ENCODE measurements at regions not wholly inside any gene's neighbourhood (a gene's known extent, or its start where the extent isn't known, plus 50 kb on each side); places are given as distances from the start of the nearest gene placed in this dataset.

GRCh38 chr5:115402092-115402491 is 105.6 kb upstream of the CCDC112 start:
- DNase-seq (ENCODE audit: low spot score), result no peak
- WGBS (ENCODE audit: low lambda C conversion rate), result 34% methylated on average over 3 of the region's 4 CpGs
- intact Hi-C loops (cut with micrococcal nuclease; ENCODE audit: unreplicated experiment), result no loop called here
- in situ Hi-C loops (cut with HindIII; ENCODE audit: extremely low pct_ligation_motif_present, low pct_unique_long_range_greater_than_20kb), result no loop called here
- H2AFZ ChIP-seq (ENCODE audit: low read length), result no peak overlapping the region
- H3K27ac ChIP-seq (ENCODE audit: extremely low read length, insufficient read depth, low read length), result no peak overlapping the region
- CTCF ChIA-PET (ENCODE audit: low intra/inter-chr PET ratio, low total read pairs), result no interaction called here
- no peaks in the 10 kb centered on the region for H3K36me3 ChIP-seq (replicated peaks in 1 of 2; ENCODE audit: control insufficient read depth in 1 of 2, insufficient read depth in 2 of 2, low read length in 2 of 2)
- H3K79me2 ChIP-seq (ENCODE audit: insufficient read depth, low read length), result no peaks in the 10 kb centered on the region
- no peak for ATAC-seq
- FAIRE-seq, result no peak
- no peak overlapping the region for H3K9ac ChIP-seq (ENCODE audit: insufficient read depth, low read depth, low read length)
- no peaks in the 10 kb centered on the region for H3K9me3 ChIP-seq (ENCODE audit: low read length)
- BruUV-seq (replicated peaks), result no TSS peak
- POLR2A ChIA-PET, result no interaction called here
- no peaks in the 10 kb centered on the region for H3K4me1 ChIP-seq (ENCODE audit: insufficient read depth, low read length)
- no peak overlapping the region for H3K4me2 ChIP-seq (ENCODE audit: low read depth, low read length)
- TF ChIP-seq ZNF841 (CRISPR knock-in tag; IDR thresholded peaks at IDR 0.05; ENCODE audit: borderline replicate concordance) (no peak), CSRNP1 (CRISPR knock-in tag; IDR thresholded peaks at IDR 0.05) (no peak), ZNF292 (CRISPR knock-in tag; IDR thresholded peaks at IDR 0.05; ENCODE audit: borderline replicate concordance, low read depth) (no peak), PITX1 (CRISPR knock-in tag; IDR thresholded peaks at IDR 0.05) (no peak), ZNF558 (CRISPR knock-in tag; IDR thresholded peaks at IDR 0.05; ENCODE audit: borderline replicate concordance) (no peak), GFI1 (CRISPR knock-in tag; IDR thresholded peaks at IDR 0.05; ENCODE audit: borderline replicate concordance) (no peak), ZNF343 (CRISPR knock-in tag; IDR thresholded peaks at IDR 0.05) (no peak), ZNF597 (CRISPR knock-in tag; IDR thresholded peaks at IDR 0.05) (no peak), CENPX (CRISPR knock-in tag; IDR thresholded peaks at IDR 0.05) (no peak), SOX5 (CRISPR knock-in tag; IDR thresholded peaks at IDR 0.05; ENCODE audit: borderline replicate concordance) (no peak), HDAC2 (CRISPR knock-in tag; IDR thresholded peaks at IDR 0.05) (no peak), ZNF451 (CRISPR knock-in tag; IDR thresholded peaks at IDR 0.05) (no peak), MED8 (CRISPR knock-in tag; IDR thresholded peaks at IDR 0.05; ENCODE audit: insufficient replicate concordance) (no peak), KLF11 (CRISPR knock-in tag; IDR thresholded peaks at IDR 0.05) (no peak)
- H3K4me3 ChIP-seq (replicated peaks in 1 of 3; ENCODE audit: insufficient read depth in 1 of 3, low read depth in 2 of 3, low read length in 3 of 3), result no peak overlapping the region
- H3K27me3 ChIP-seq (ENCODE audit: control insufficient read depth in 1 of 2, insufficient read depth in 2 of 2, low read length in 2 of 2), result no peaks in the 10 kb centered on the region
- no peaks in the 10 kb centered on the region for H4K20me1 ChIP-seq (ENCODE audit: insufficient read depth, low read length)
